ENCODE measurements at regions not wholly inside any gene's neighbourhood (a gene's known extent, or its start where the extent isn't known, plus 50 kb on each side); places are given as distances from the start of the nearest gene placed in this dataset.

GRCh38 chr1:81498471-81499462, 302.0 kb upstream of the ADGRL2 start:
- TF ChIP-seq CTCF (IDR thresholded peaks at IDR 0.05) (0 out of 2 replicates have a peak, but pooled peaks have one; percentile 15), ZFX (IDR thresholded peaks at IDR 0.05; ENCODE audit: borderline replicate concordance) (no peak)
